NCI-H2196 (cell line): ENCODE measurements at regions not wholly inside any gene's neighbourhood (a gene's known extent, or its start where the extent isn't known, plus 50 kb on each side); places are given as distances from the start of the nearest gene placed in this dataset.
"Not testable (repeated sequence)": the region's sequence is repeated elsewhere in the genome, so short reads cannot be mapped to it uniquely, and the experiment has no call there.

ENCODE experiments used
- DNase-seq: peaks from one replicate; lab custom pipeline; 2025; ENCODE audit not compliant: unreplicated experiment; lab: John Stamatoyannopoulos, UW

DNA sequence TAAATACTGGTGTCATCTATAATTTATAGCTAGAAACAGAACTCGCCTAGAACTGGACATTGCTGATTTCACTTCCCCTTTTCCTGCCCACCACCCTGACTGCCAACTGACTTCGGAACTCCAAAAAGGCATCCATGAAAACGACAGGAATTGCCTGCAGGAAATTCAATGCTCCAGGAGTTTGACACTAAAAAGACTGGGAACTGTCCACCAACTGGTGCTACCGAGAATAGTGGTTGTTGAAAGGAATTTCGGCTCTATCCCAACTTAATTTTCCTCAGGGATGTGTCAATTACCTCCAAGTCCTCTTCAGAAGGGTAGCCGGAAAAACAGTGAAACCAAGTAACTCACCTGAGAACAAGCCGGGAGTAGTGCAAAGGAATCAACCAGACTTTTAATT is 440.0 kb downstream of the PRELID2 start:
- DNase-seq: not testable (repeated sequence)

GRCh38 chr5:145393426-145393825 is 441.7 kb downstream of the PRELID2 start:
- no peak for DNase-seq

- DNase-seq: no peak
Measured at GRCh38 chr5:145389047-145389446, 446.1 kb downstream of the PRELID2 start.

- no peak for DNase-seq
Measured at GRCh38 chr5:145385276-145385675, 449.9 kb downstream of the PRELID2 start.

DNA sequence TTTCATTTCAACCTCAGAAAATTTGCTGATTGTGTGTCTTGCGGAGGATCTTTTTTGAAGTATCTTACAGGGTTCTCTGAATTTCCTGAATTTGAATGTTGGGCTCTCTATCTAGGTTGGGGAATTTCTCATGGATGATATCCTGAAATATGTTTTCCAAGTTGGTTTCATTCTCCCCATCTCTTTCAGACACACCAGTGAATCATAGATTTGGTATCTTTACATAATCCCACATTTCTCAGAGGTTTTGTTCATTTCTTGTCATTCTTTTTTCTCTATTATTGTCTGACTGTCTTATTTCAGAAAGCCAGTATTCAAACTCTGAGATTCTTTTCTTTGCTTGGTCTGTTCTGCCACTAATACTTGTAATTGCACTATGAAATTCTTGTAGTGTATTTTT is 456.9 kb downstream of the PRELID2 start:
- no peak for DNase-seq

DNA sequence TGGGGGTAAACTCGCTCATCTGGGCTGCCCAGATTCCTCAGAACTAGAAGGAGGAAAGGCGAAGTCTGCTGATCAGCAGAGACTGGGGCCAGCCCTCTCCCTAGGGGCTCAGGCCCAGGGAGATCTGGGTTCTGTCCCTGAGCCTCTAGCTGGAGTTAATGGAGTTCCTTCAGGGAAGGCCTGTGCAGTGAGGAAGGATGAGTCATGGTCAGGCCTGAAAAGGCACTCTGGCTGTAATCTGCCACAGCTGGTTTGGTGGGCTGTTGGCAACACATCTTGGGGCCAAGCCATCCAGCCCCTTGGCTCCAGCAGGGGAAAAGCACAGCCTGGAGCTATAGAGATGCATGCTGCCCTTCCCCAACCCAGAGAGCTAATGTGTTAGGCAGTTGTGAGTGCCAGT is 459.6 kb downstream of the PRELID2 start:
- DNase-seq: no peak

GRCh38 chr5:145365464-145365863 is 469.7 kb downstream of the PRELID2 start:
- DNase-seq: no peak

DNA sequence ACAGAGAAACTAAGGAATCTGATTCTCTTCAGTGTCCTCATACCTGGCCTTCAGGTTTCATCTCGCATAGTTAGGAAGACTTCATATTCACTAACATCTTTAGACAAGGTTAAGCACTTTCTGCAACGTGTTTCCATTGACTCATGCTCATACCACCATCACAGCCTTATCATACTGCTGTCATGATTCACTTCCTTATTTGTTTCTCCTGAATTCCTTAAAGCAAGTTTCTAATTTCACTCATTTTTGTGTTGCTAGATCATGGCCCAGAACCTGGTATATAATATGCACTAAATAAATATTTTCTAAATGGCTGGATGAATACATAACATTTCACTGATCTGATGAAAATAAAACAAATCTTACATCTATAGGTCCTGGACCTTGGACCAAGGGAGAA is 472.9 kb downstream of the PRELID2 start:
- no peak for DNase-seq

GRCh38 chr5:145360936-145361335 is 474.2 kb downstream of the PRELID2 start:
- DNase-seq: no peak

DNA sequence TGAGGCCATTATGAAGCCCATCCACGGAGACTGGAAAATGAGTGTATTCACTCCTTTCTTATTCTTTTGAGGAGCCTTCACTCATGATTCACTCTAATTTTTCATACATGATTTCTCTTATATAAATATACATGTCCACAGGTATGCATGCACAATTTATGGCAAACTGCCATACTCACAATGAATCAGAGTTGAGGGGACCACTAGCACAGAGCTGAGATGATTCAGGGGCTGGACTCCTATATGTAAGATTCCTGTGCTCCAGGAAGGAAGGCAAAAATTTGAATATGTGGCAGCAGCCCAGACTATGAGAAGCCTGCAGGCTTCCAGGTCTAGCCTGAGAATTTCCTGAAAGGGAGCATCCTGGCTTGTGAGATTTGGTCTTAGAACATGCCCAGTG is 484.6 kb downstream of the PRELID2 start:
- DNase-seq: no peak

DNA sequence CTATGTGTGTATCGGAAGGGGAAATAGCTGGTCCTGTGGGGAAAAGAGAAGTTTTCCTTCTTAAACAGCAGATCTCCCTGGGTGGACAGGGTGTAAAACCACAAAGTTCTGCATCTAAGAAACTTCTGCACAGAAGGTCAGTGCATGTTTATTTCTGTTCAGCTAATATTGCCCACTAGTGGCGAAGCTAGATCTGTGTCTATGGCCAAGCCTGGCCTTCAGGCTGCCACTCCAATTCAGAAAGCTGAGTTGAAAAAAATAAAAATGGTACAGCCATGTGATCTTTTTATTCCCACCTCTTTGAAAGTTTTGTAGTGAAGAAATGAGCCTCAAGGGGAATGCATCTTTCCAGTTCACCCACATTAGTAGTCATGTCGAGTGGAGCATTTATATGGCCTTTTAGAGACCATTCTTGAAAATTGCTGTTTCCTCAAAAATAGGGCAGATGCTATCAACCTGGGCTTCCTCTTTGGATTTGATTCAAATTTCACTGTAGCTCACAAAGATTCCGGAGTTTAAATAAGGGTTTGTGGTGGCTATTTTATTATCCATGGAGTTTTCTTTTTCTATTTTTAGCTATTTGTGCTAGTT is 488.0 kb downstream of the PRELID2 start:
- no peak for DNase-seq

GRCh38 chr5:145345511-145346287 is 489.4 kb downstream of the PRELID2 start:
- no peak for DNase-seq

- no peak for DNase-seq
Measured at GRCh38 chr5:145341842-145342241, 493.3 kb downstream of the PRELID2 start.

DNA sequence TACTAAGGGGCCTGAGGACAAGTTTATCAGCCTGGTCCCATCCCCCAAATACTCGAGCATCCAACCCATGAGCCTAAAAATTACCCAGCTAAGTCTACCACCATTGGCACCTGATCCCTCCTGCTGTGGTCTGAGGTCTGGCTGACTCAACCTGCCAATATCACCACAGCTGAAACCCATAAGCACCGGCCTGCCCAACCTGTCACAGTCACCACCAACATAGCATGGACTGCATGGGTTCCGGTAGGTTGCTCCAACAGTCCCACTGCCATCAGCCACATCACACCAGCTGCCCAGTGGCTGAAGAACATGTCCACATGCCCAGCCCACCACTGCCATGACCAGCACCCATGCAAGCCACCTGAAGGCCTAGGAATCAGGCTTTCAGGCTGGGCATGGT is 495.0 kb downstream of the PRELID2 start:
- no peak for DNase-seq

DNA sequence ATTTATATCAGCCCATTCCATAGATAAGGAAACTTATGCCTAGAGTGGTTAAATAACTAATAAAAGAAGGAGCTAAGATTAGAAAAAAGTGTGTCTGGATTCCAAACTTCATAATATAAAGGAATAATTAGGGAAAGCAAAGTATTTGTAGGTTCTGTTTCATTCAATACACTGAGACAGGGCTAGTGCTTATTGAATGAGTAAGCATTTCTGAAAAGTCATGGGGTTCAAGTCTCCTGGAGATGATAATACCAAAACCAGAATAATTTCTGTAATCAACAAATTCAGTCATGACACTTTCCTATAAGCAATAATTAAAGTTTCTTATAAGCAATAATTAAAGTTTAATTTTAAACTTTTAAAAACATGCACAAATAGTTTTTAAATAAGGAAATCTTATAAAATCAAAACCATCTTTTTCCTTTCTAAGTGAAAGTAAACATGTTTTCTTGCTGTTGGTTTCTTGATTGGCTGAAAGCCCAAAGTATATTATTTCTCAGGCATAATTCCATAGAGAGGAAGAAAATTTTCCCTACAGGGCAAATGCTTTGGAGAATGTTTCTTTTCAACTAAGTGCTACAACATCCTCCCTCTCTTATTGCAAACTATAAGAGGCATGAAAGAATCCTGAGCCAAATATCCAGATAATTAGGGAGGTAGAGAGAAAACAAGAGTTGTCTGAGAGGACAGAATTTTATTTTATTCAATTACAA is 510.2 kb downstream of the PRELID2 start:
- no peak for DNase-seq

GRCh38 chr5:145324101-145324500 is 511.0 kb downstream of the PRELID2 start:
- DNase-seq: no peak

DNA sequence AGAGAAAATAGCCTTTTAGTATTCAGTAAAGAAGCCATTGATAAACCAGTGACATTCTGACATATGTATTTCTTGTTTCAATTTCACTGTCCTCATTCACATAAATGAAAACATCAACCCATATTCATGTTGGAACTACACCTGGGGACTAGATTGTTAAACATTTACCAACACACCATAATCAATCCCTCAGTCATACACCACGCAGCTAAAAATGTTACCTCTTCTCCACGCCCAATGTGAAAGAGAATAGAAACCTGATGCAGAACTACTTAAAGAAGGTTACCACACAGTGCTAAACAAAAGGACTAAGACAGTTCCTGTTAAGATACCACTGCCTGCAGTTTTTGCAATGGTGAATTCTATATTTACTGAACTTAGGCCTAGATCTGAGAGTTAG is 518.9 kb downstream of the PRELID2 start:
- no peak for DNase-seq

GRCh38 chr5:145307866-145308382 is 527.2 kb downstream of the PRELID2 start:
- DNase-seq: no peak

GRCh38 chr5:145295236-145295835 is 539.8 kb downstream of the PRELID2 start:
- DNase-seq: no peak

DNA sequence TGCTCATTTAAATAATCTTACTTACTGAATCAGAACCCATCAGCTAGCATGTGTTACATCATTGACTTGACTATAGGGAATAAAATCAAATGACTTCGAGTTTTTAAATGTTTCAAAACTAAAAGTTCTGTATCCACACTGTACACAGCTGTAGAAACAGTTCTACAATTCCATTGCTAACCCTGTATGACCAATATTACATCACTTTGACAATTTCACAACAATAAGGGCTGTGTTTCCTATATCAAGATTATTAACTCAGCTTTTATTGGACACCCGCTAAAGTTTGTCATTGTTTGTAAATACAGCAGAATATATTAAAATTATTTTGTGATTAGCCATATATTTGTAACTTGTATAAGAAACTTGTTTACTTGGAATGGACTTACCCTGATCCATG is 540.8 kb downstream of the PRELID2 start:
- DNase-seq: no peak

DNA sequence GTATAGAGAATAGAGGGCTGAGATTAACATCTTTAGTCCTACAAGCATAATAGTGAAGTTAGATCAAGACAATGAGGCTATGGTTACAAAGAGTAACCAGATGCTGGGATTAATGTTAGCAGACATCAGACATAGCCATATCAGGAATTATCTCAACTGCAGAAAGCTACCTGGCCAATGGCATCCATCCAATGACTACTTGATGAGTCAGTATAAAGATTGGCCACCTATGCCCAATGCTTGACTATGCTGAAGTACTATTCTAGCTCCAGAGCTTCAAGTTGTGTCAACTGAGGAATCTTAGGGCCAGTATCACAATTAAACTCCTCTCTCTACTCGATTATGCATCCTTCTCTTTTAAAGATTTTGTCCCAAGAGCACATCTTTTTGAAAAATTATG is 541.4 kb downstream of the PRELID2 start:
- DNase-seq: no peak

DNA sequence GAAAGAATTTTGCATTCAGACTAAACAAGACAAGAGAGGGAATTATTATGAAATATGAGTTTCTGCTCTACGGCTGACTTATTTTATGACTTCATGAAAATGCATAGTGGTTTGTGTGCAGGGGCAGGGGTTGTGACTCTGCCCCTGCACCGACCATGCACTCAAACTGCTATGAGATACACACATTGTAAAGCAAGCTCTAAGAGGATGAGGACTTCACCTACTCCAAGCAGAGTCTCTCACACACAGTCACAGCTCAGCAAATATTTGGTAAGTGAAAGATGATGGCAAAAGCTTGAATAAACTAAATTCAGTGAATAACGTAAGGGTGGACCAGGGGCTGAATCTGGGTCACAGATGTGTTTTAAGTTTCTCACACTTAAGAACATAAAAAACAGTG is 542.9 kb downstream of the PRELID2 start:
- DNase-seq: no peak
